Liver (tissue), 3 donors: ENCODE measurements at regions not wholly inside any gene's neighbourhood (a gene's known extent, or its start where the extent isn't known, plus 50 kb on each side); places are given as distances from the start of the nearest gene placed in this dataset.

Experiments
- JUND ChIP-seq, 2 donors: IDR thresholded peaks; 2 replicates each; pipeline ENCODE4 v1.6.1; 2016; ENCODE audit warnings: antibody characterized with exemption in 2 of 2
- RAD21 ChIP-seq, 2 donors: IDR thresholded peaks; 2 replicates each; pipeline ENCODE4 v1.6.1; 2016; ENCODE audit warnings: antibody characterized with exemption in 2 of 2, mild to moderate bottlenecking in 2 of 2
- REST ChIP-seq: IDR thresholded peaks from 2 replicates; pipeline ENCODE4 v1.6.1; 2016; ENCODE audit warnings: antibody characterized with exemption, mild to moderate bottlenecking
- RXRA ChIP-seq, 2 donors: IDR thresholded peaks; 2 replicates each; pipeline ENCODE4 v1.6.1; 2017 to 2018; ENCODE audit warnings: antibody characterized with exemption in 2 of 2, mild to moderate bottlenecking in 1 of 2
- TAF1 ChIP-seq: conservative IDR thresholded peaks from 2 replicates; pipeline ENCODE4 v1.6.1; 2016; ENCODE audit warnings: antibody characterized with exemption, mild to moderate bottlenecking
- YY1 ChIP-seq: IDR thresholded peaks from 2 replicates; pipeline ENCODE4 v1.6.1; 2016; ENCODE audit warnings: antibody characterized with exemption, mild to moderate bottlenecking
- TF ChIP-seq, protein P1 (sequence below): fragments of 150-350 bp; IDR thresholded peaks from 2 replicates; pipeline ENCODE4 v1.5.1; 2017; ENCODE audit warnings: improper control_type of control experiment, low read depth, low read length; ENCODE audit not compliant: missing input control
- TF ChIP-seq, protein P2 (sequence below): IDR thresholded peaks from 2 replicates; pipeline ENCODE4 v1.6.1; 2016; ENCODE audit warnings: antibody characterized with exemption
- donor health status: healthy.
- donor health status: healthy.

GRCh38 chr11:128283451-128283850 lies 303.9 kb downstream of the ETS1 start:
- TF ChIP-seq, protein P1, sequence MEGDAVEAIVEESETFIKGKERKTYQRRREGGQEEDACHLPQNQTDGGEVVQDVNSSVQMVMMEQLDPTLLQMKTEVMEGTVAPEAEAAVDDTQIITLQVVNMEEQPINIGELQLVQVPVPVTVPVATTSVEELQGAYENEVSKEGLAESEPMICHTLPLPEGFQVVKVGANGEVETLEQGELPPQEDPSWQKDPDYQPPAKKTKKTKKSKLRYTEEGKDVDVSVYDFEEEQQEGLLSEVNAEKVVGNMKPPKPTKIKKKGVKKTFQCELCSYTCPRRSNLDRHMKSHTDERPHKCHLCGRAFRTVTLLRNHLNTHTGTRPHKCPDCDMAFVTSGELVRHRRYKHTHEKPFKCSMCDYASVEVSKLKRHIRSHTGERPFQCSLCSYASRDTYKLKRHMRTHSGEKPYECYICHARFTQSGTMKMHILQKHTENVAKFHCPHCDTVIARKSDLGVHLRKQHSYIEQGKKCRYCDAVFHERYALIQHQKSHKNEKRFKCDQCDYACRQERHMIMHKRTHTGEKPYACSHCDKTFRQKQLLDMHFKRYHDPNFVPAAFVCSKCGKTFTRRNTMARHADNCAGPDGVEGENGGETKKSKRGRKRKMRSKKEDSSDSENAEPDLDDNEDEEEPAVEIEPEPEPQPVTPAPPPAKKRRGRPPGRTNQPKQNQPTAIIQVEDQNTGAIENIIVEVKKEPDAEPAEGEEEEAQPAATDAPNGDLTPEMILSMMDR: no peak
- TF ChIP-seq, protein P2, sequence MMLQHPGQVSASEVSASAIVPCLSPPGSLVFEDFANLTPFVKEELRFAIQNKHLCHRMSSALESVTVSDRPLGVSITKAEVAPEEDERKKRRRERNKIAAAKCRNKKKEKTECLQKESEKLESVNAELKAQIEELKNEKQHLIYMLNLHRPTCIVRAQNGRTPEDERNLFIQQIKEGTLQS: no peak
- TF ChIP-seq YY1 (no peak), TAF1 (no peak), JUND (IDR thresholded peaks at IDR 0.05) (no peak), RXRA (IDR thresholded peaks at IDR 0.05) (no peak), REST (no peak), RAD21 (IDR thresholded peaks at IDR 0.05) (no peak)
